ENCODE measurements at regions not wholly inside any gene's neighbourhood (a gene's known extent, or its start where the extent isn't known, plus 50 kb on each side); places are given as distances from the start of the nearest gene placed in this dataset.

DNA sequence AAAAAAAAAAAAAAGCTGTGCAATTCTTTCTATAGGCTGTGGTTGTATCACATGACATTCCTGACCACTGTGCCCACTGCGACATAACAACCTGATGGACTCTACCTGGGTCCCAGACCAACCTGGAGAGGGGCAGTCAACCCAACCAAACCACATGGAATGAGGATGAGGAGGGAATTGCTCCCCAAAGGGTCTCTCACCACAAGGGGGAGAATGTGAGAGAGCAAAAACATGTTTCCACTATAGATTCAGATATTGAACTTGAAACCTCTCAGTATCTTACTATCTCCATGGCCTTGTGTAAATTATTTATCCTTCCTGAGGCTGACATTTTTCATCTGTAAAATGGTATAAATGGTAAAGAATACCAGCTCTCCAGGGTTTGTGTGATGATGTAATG, 66.9 kb upstream of the SV2C start:
- WGBS, 2 donors: 81 to 88% methylated on average over 1 of the region's 1 CpG
- TF ChIP-seq, protein P1, sequence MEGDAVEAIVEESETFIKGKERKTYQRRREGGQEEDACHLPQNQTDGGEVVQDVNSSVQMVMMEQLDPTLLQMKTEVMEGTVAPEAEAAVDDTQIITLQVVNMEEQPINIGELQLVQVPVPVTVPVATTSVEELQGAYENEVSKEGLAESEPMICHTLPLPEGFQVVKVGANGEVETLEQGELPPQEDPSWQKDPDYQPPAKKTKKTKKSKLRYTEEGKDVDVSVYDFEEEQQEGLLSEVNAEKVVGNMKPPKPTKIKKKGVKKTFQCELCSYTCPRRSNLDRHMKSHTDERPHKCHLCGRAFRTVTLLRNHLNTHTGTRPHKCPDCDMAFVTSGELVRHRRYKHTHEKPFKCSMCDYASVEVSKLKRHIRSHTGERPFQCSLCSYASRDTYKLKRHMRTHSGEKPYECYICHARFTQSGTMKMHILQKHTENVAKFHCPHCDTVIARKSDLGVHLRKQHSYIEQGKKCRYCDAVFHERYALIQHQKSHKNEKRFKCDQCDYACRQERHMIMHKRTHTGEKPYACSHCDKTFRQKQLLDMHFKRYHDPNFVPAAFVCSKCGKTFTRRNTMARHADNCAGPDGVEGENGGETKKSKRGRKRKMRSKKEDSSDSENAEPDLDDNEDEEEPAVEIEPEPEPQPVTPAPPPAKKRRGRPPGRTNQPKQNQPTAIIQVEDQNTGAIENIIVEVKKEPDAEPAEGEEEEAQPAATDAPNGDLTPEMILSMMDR (IDR thresholded peaks at IDR 0.05): no peak
- TF ChIP-seq POLR2A (IDR thresholded peaks at IDR 0.05): no peak
- H3K4me3 ChIP-seq (ENCODE audit: low read depth, poor library complexity, severe bottlenecking): no peak overlapping the region
- DNase-seq (ENCODE audit: low spot score in 2 of 2): no peak
- intact Hi-C loops (cut with DNase I; ENCODE audit: low total_unique reads): no loop called here

DNA sequence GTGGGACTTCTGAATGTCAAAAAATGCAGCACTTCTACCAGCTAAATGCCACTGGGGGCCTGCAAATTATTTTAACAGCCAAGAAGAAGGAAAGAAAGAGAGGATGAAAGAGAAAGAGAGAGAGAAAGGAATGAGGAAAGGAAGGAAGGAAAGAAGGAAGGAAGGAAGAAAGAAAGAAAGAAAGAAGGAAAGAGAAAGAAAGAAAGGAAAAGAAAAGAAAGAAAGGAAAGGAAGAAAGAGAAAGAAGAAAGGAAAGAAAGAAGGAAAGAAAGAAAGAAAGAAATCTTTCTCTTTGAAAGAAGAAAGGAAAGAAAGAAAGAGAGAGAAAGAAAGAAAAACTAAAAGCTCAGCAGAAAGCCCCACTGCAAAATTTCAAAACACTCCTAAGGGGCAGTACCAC, 69.2 kb upstream of the SV2C start:
- intact Hi-C loops (cut with DNase I; ENCODE audit: low total_unique reads): no loop called here
- no peak for DNase-seq (ENCODE audit: low spot score in 2 of 2)
- no peak overlapping the region for H3K4me3 ChIP-seq (ENCODE audit: low read depth, poor library complexity, severe bottlenecking)
- TF ChIP-seq, protein P1 (IDR thresholded peaks at IDR 0.05): no peak
- TF ChIP-seq POLR2A (IDR thresholded peaks at IDR 0.05): no peak

DNA sequence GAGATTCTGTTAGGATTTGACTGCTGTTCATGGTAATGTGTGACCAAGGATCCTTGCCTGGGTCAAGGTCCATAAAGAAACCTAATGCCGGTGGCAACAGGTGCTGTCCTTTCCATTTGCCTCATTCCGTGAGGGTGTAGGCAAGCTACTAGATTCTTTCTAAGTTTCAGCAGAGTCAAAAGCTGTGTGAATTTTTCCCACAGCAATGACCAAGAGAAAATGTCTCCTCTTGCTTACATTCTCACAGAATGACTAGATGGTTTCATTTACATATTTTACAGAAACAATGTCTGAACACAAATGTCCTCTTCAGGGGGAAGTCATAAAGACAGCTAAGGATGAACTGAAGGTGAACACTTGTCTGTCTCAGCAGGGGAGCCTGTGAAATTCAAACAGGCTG, 75.3 kb upstream of the SV2C start:
- no peak for TF ChIP-seq POLR2A (IDR thresholded peaks at IDR 0.05)
- TF ChIP-seq, protein P1 (IDR thresholded peaks at IDR 0.05): no peak

DNA sequence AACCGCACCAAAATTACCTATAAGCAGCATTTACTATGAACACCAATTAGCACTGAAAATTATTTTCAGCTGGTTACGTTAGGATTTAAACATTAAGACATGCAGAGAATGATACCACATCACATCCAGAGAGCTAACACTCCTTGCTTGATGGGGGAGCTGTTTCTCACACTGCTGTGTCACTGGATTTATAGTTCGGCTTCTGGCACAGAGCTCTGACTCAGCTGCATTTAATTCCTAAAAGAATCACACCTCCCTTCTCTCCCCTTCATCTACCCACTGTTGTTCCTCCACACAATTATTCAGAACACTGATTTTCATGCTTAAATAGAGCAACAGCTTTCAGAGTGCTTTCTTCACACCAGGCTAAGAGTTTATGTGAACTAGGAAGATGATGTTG, 82.6 kb upstream of the SV2C start:
- H3K4me3 ChIP-seq (ENCODE audit: low read depth, poor library complexity, severe bottlenecking): no peak overlapping the region
- TF ChIP-seq POLR2A (IDR thresholded peaks at IDR 0.05): no peak
- TF ChIP-seq, protein P1 (IDR thresholded peaks at IDR 0.05): no peak
- intact Hi-C loops (cut with DNase I; ENCODE audit: low total_unique reads): no loop called here
- no peak for DNase-seq (ENCODE audit: low spot score in 2 of 2)
- WGBS, 2 donors: 77 to 78% methylated on average over 3 of the region's 3 CpGs

More for the DNA sequence above, 75.3 kb upstream of the SV2C start:
- DNase-seq (ENCODE audit: low spot score in 2 of 2): no peak
- WGBS, 2 donors: 81 to 83% methylated on average over 2 of the region's 2 CpGs
- no peak overlapping the region for H3K4me3 ChIP-seq (ENCODE audit: low read depth, poor library complexity, severe bottlenecking)
- intact Hi-C loops (cut with DNase I; ENCODE audit: low total_unique reads): no loop called here

DNA sequence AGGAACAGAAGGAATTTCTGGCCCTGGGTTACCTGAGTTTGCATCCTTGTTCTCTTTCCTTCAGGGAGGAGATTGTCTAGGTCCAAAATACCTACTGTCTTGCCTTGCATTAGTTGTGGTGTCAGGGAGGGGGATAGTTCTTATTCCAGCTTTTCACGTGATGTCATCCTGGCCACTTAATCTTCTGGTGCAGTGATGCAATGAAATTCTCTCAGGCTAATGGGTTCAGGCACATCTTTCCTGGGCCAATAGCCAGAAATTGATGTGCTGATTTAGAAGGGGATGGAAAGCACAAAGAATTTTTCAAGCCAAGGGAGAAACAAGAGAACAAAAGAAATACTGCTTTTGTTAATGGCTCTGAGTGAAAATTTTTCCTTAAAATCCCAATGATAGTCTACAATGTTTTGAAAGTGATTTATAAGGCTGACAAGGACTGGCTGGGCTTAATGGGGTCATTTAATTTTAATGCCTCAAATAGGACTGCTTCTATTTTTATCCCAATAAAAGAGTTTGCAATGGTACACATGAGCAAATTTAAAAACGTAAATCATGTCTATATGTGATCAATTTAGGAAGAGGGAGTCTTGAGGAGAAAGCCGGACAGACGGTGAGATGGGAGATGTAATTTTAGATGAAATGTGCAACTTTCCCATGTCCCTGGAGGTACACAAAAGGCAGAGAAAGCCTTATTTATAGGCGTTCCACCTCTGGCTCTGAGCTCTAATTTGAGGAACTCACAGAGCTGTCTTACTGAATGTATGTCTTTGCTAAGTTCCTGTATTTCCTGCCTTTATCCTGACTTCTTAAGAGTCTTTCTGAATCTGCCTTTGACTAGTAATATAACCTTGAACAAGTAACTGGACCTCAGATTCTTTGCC, 89.3 kb upstream of the SV2C start:
- no peak for DNase-seq (ENCODE audit: low spot score in 2 of 2)
- 45 to 53% methylated on average over 5 of the region's 5 CpGs for WGBS, 2 donors
- H3K4me3 ChIP-seq (ENCODE audit: low read depth, poor library complexity, severe bottlenecking): no peak overlapping the region

More for the DNA sequence above, 89.3 kb upstream of the SV2C start:
- TF ChIP-seq, protein P1 (IDR thresholded peaks at IDR 0.05): no peak
- TF ChIP-seq POLR2A (IDR thresholded peaks at IDR 0.05): no peak
- intact Hi-C loops (cut with DNase I; ENCODE audit: low total_unique reads): no loop called here

Measured in lower leg skin (tissue), 4 donors.